Central memory CD8-positive, alpha-beta T cell (primary cell): ENCODE measurements at regions not wholly inside any gene's neighbourhood (a gene's known extent, or its start where the extent isn't known, plus 50 kb on each side); places are given as distances from the start of the nearest gene placed in this dataset.

ENCODE experiments used
- ATAC-seq: fragments of 150-1000 bp; cut with Tn5 transposase; replicated peaks from 2 replicates; pipeline ENCODE4 v1.10.0; 2022; ENCODE audit warnings: mild to moderate bottlenecking, moderate FRiP score, moderate number of reproducible peaks; ENCODE audit not compliant: poor library complexity, severe bottlenecking; ENCODE audit errors: extremely low read depth
- DNase-seq, 2 donors: peaks; one replicate each; pipeline ENCODE4 v3.0.0; 2021; ENCODE audit warnings: low spot score in 2 of 2
- H3K27ac Mint-ChIP-seq: one replicate; pipeline ENCODE4 v1.8.0; 2022; ENCODE audit warnings: low read depth, mild to moderate bottlenecking, moderate library complexity, mixed read lengths
- H3K27me3 Mint-ChIP-seq: one replicate; pipeline ENCODE4 v1.8.0; 2022; ENCODE audit warnings: mixed read lengths
- H3K36me3 Mint-ChIP-seq: one replicate; pipeline ENCODE4 v1.8.0; 2022; ENCODE audit warnings: mild to moderate bottlenecking, moderate library complexity, mixed read lengths; ENCODE audit not compliant: insufficient read depth
- H3K4me1 Mint-ChIP-seq: one replicate; pipeline ENCODE4 v1.8.0; 2022; ENCODE audit warnings: mixed read lengths
- H3K4me3 Mint-ChIP-seq: one replicate; pipeline ENCODE4 v1.8.0; 2022; ENCODE audit warnings: mild to moderate bottlenecking, moderate library complexity, mixed read lengths
- H3K9me3 Mint-ChIP-seq: one replicate; pipeline ENCODE4 v1.8.0; 2022; ENCODE audit warnings: mixed read lengths

GRCh38 chr14:41393512-41393911 lies 213.2 kb upstream of the LRFN5 start:
- no peak for DNase-seq
- Mint-ChIP-seq H3K4me3 (no peak overlapping the region), H3K36me3 (no peaks in the 10 kb centered on the region), H3K9me3 (peaks cover under 1% of the 10 kb centered on the region), H3K4me1 (no peaks in the 10 kb centered on the region), H3K27ac (no peak overlapping the region), H3K27me3 (no peaks in the 10 kb centered on the region)
- ATAC-seq = no peak

GRCh38 chr14:41392226-41392625 lies 214.4 kb upstream of the LRFN5 start:
- Mint-ChIP-seq H3K9me3 (peaks cover under 1% of the 10 kb centered on the region), H3K4me3 (no peak overlapping the region), H3K27me3 (no peaks in the 10 kb centered on the region), H3K4me1 (no peaks in the 10 kb centered on the region), H3K27ac (no peak overlapping the region), H3K36me3 (no peaks in the 10 kb centered on the region)
- ATAC-seq (no peak), DNase-seq (no peak)

- Mint-ChIP-seq H3K27me3 (no peaks in the 10 kb centered on the region), H3K27ac (no peak overlapping the region), H3K4me3 (no peak overlapping the region), H3K36me3 (no peaks in the 10 kb centered on the region), H3K4me1 (no peaks in the 10 kb centered on the region), H3K9me3 (peaks cover 5% of the 10 kb centered on the region)
- DNase-seq = no peak
- ATAC-seq = no peak
Observed at GRCh38 chr14:41389355-41389754, 217.3 kb upstream of the LRFN5 start.

- H3K4me1 Mint-ChIP-seq = no peaks in the 10 kb centered on the region
- DNase-seq (no peak), ATAC-seq (no peak)
- no peaks in the 10 kb centered on the region for H3K27me3 Mint-ChIP-seq
- no peak overlapping the region for H3K4me3 Mint-ChIP-seq
- peaks cover 5% of the 10 kb centered on the region for H3K9me3 Mint-ChIP-seq
- H3K27ac Mint-ChIP-seq = no peak overlapping the region
- no peaks in the 10 kb centered on the region for H3K36me3 Mint-ChIP-seq
Observed at GRCh38 chr14:41385797-41386196, 220.9 kb upstream of the LRFN5 start.

- Mint-ChIP-seq H3K36me3 (no peaks in the 10 kb centered on the region), H3K27me3 (no peaks in the 10 kb centered on the region), H3K4me1 (no peaks in the 10 kb centered on the region), H3K27ac (no peak overlapping the region), H3K4me3 (no peak overlapping the region), H3K9me3 (peaks cover 4% of the 10 kb centered on the region)
- DNase-seq = no peak
- ATAC-seq = no peak
Observed at GRCh38 chr14:41380017-41380416, 226.7 kb upstream of the LRFN5 start.

- Mint-ChIP-seq H3K36me3 (no peaks in the 10 kb centered on the region), H3K27ac (no peak overlapping the region), H3K9me3 (peaks cover 16% of the 10 kb centered on the region), H3K27me3 (no peaks in the 10 kb centered on the region), H3K4me1 (no peaks in the 10 kb centered on the region), H3K4me3 (no peak overlapping the region)
- DNase-seq = no peak
- no peak for ATAC-seq
Observed at GRCh38 chr14:41378526-41378925, 228.2 kb upstream of the LRFN5 start.

GRCh38 chr14:41377932-41378331 lies 228.7 kb upstream of the LRFN5 start:
- no peak for DNase-seq
- H3K4me1 Mint-ChIP-seq = no peaks in the 10 kb centered on the region
- no peak for ATAC-seq
- H3K27ac Mint-ChIP-seq = no peak overlapping the region
- H3K36me3 Mint-ChIP-seq = no peaks in the 10 kb centered on the region
- no peaks in the 10 kb centered on the region for H3K27me3 Mint-ChIP-seq
- peaks cover 16% of the 10 kb centered on the region for H3K9me3 Mint-ChIP-seq
- no peak overlapping the region for H3K4me3 Mint-ChIP-seq

- DNase-seq = no peak
- H3K4me1 Mint-ChIP-seq = no peaks in the 10 kb centered on the region
- peaks cover 16% of the 10 kb centered on the region for H3K9me3 Mint-ChIP-seq
- ATAC-seq = no peak
- no peaks in the 10 kb centered on the region for H3K36me3 Mint-ChIP-seq
- H3K4me3 Mint-ChIP-seq = no peak overlapping the region
- H3K27ac Mint-ChIP-seq = no peak overlapping the region
- no peaks in the 10 kb centered on the region for H3K27me3 Mint-ChIP-seq
Observed at GRCh38 chr14:41374092-41374491, 232.6 kb upstream of the LRFN5 start.

- DNase-seq = no peak
- H3K4me1 Mint-ChIP-seq = no peaks in the 10 kb centered on the region
Observed at GRCh38 chr14:41362139-41362538, 244.5 kb upstream of the LRFN5 start.

GRCh38 chr14:41360126-41360525 lies 246.6 kb upstream of the LRFN5 start:
- H3K27ac Mint-ChIP-seq = no peak overlapping the region
- no peak overlapping the region for H3K4me3 Mint-ChIP-seq
- no peaks in the 10 kb centered on the region for H3K36me3 Mint-ChIP-seq
- no peak for ATAC-seq
- no peaks in the 10 kb centered on the region for H3K27me3 Mint-ChIP-seq
- DNase-seq = no peak
- peaks cover 21% of the 10 kb centered on the region for H3K9me3 Mint-ChIP-seq
- no peaks in the 10 kb centered on the region for H3K4me1 Mint-ChIP-seq

More at GRCh38 chr14:41362139-41362538, 244.5 kb upstream of the LRFN5 start:
- no peak overlapping the region for H3K27ac Mint-ChIP-seq
- no peak overlapping the region for H3K4me3 Mint-ChIP-seq
- H3K9me3 Mint-ChIP-seq = peaks cover 25% of the 10 kb centered on the region
- ATAC-seq = no peak
- no peaks in the 10 kb centered on the region for H3K36me3 Mint-ChIP-seq
- no peaks in the 10 kb centered on the region for H3K27me3 Mint-ChIP-seq

GRCh38 chr14:41355866-41356265 lies 250.8 kb upstream of the LRFN5 start:
- Mint-ChIP-seq H3K4me1 (no peaks in the 10 kb centered on the region), H3K27me3 (no peaks in the 10 kb centered on the region), H3K27ac (no peak overlapping the region), H3K4me3 (no peak overlapping the region), H3K9me3 (peaks cover 13% of the 10 kb centered on the region), H3K36me3 (no peaks in the 10 kb centered on the region)
- ATAC-seq = no peak
- DNase-seq = no peak

GRCh38 chr14:41350476-41350875 lies 256.2 kb upstream of the LRFN5 start:
- H3K27ac Mint-ChIP-seq = no peak overlapping the region
- H3K36me3 Mint-ChIP-seq = no peaks in the 10 kb centered on the region
- no peaks in the 10 kb centered on the region for H3K27me3 Mint-ChIP-seq
- no peak for ATAC-seq
- H3K4me3 Mint-ChIP-seq = no peak overlapping the region
- no peaks in the 10 kb centered on the region for H3K4me1 Mint-ChIP-seq
- no peak for DNase-seq
- H3K9me3 Mint-ChIP-seq = no peaks in the 10 kb centered on the region

- H3K9me3 Mint-ChIP-seq = no peaks in the 10 kb centered on the region
- H3K27ac Mint-ChIP-seq = no peak overlapping the region
- H3K36me3 Mint-ChIP-seq = no peaks in the 10 kb centered on the region
- no peak overlapping the region for H3K4me3 Mint-ChIP-seq
- no peaks in the 10 kb centered on the region for H3K27me3 Mint-ChIP-seq
- no peaks in the 10 kb centered on the region for H3K4me1 Mint-ChIP-seq
- no peak for DNase-seq
- ATAC-seq = no peak
Observed at GRCh38 chr14:41349289-41349910, 257.3 kb upstream of the LRFN5 start.

- ATAC-seq (no peak), DNase-seq (no peak)
- peaks cover 5% of the 10 kb centered on the region for H3K9me3 Mint-ChIP-seq
- H3K36me3 Mint-ChIP-seq = no peaks in the 10 kb centered on the region
- no peaks in the 10 kb centered on the region for H3K27me3 Mint-ChIP-seq
- no peak overlapping the region for H3K4me3 Mint-ChIP-seq
- no peaks in the 10 kb centered on the region for H3K4me1 Mint-ChIP-seq
- no peak overlapping the region for H3K27ac Mint-ChIP-seq
Observed at GRCh38 chr14:41343857-41344256, 262.8 kb upstream of the LRFN5 start.
